HUDEP-2 (cell line): ENCODE measurements at regions not wholly inside any gene's neighbourhood (a gene's known extent, or its start where the extent isn't known, plus 50 kb on each side); places are given as distances from the start of the nearest gene placed in this dataset.

ENCODE experiments used
- DNase-seq, 76 experiments: peaks; one replicate each; lab custom pipeline; 2025; ENCODE audit not compliant: unreplicated experiment in 76 of 76; lab: John Stamatoyannopoulos, UW

- DNase-seq, result no peak
Measured at GRCh38 chr12:24482882-24483604, 465.9 kb downstream of the BCAT1 start.

GRCh38 chr12:24482044-24482443 is 466.9 kb downstream of the BCAT1 start:
- DNase-seq, result no peak

- no peak for DNase-seq
Measured at GRCh38 chr12:24480766-24481449, 468.0 kb downstream of the BCAT1 start.

- DNase-seq, result no peak
Measured at GRCh38 chr12:24479131-24479530, 469.8 kb downstream of the BCAT1 start.

- no peak for DNase-seq
Measured at GRCh38 chr12:24478254-24478653, 470.6 kb downstream of the BCAT1 start.

GRCh38 chr12:24476310-24476709 is 472.6 kb downstream of the BCAT1 start:
- DNase-seq, result peak in 1 of 76 experiments; percentile 1

GRCh38 chr12:24475337-24475736 is 473.6 kb downstream of the BCAT1 start:
- no peak for DNase-seq

GRCh38 chr12:24473097-24473496 is 475.8 kb downstream of the BCAT1 start:
- DNase-seq, result no peak

- DNase-seq, result no peak
Measured at GRCh38 chr12:24470050-24470449, 478.9 kb downstream of the BCAT1 start.

- no peak for DNase-seq
Measured at GRCh38 chr12:24469089-24469488, 479.8 kb downstream of the BCAT1 start.

- no peak for DNase-seq
Measured at GRCh38 chr12:24467226-24467625, 481.7 kb downstream of the BCAT1 start.

- no peak for DNase-seq
Measured at GRCh38 chr12:24463375-24463774, 485.5 kb downstream of the BCAT1 start.

- DNase-seq, result no peak
Measured at GRCh38 chr12:24462946-24463345, 486.0 kb downstream of the BCAT1 start.

GRCh38 chr12:24460506-24460905 is 488.4 kb downstream of the BCAT1 start:
- DNase-seq, result no peak

- DNase-seq, result no peak
Measured at GRCh38 chr12:24460099-24460498, 488.8 kb downstream of the BCAT1 start.

- no peak for DNase-seq
Measured at GRCh38 chr12:24455811-24456210, 493.1 kb downstream of the BCAT1 start.

- no peak for DNase-seq
Measured at GRCh38 chr12:24447678-24448077, 498.2 kb upstream of the SOX5 start.

GRCh38 chr12:24446287-24446686 is 496.8 kb upstream of the SOX5 start:
- DNase-seq, result no peak

- DNase-seq, result no peak
Measured at GRCh38 chr12:24444634-24445033, 495.2 kb upstream of the SOX5 start.

- DNase-seq, result no peak
Measured at GRCh38 chr12:24441458-24441857, 492.0 kb upstream of the SOX5 start.

- no peak for DNase-seq
Measured at GRCh38 chr12:24436667-24437066, 487.2 kb upstream of the SOX5 start.

- no peak for DNase-seq
Measured at GRCh38 chr12:24431872-24432271, 482.4 kb upstream of the SOX5 start.
